Thoracic aorta (tissue), 2 donors: ENCODE measurements at regions not wholly inside any gene's neighbourhood (a gene's known extent, or its start where the extent isn't known, plus 50 kb on each side); places are given as distances from the start of the nearest gene placed in this dataset.

Source experiments
- ATAC-seq: fragments of 150-250 bp; one replicate; pipeline ENCODE4 v1.8.0; 2017; ENCODE audit warnings: low read depth; ENCODE audit not compliant: insufficient number of reproducible peaks, low FRiP score
- DNase-seq: peaks from one replicate; pipeline ENCODE4 v3.0.0-alpha.2; 2020; ENCODE audit warnings: low spot score
- H3K27ac ChIP-seq, 2 donors: fragments of 200-600 bp; sonication (generic); 1 replicate in 1 of 2; 2 replicates in 1 of 2; pipeline ENCODE4 v1.5.1; 2016; ENCODE audit warnings: mild to moderate bottlenecking in 2 of 2, moderate library complexity in 2 of 2
- H3K27me3 ChIP-seq: fragments of 200-600 bp; sonication (generic); replicated peaks from 2 replicates; pipeline ENCODE4 v1.6.0; 2016; ENCODE audit warnings: mild to moderate bottlenecking; ENCODE audit not compliant: insufficient read depth
- H3K36me3 ChIP-seq: fragments of 200-600 bp; sonication (generic); one replicate; pipeline ENCODE4 v1.5.1; 2016
- H3K4me1 ChIP-seq, 2 donors: fragments of 200-600 bp; sonication (generic); 1 replicate in 1 of 2; 2 replicates in 1 of 2; pipeline versions ENCODE4 v1.5.1 to v1.6.0; 2016; ENCODE audit warnings: low read depth in 2 of 2, mild to moderate bottlenecking in 1 of 2; ENCODE audit not compliant: control insufficient read depth in 1 of 2
- H3K4me3 ChIP-seq: fragments of 200-600 bp; sonication (generic); 2 replicates; pipeline ENCODE4 v1.5.1; 2016; ENCODE audit warnings: mild to moderate bottlenecking
- H3K9me3 ChIP-seq: fragments of 200-600 bp; sonication (generic); 2 replicates; pipeline ENCODE4 v1.5.1; 2016
- TF ChIP-seq, protein P1 (sequence below): fragments of 200-600 bp; sonication (generic); IDR thresholded peaks from one replicate; pipeline ENCODE4 v1.5.1; 2019; ENCODE audit warnings: antibody characterized with exemption

GRCh38 chr4:146022541-146022940 lies 83.9 kb upstream of the ZNF827 start:
- Histone ChIP-seq H3K4me1 (no peaks in the 10 kb centered on the region), H3K9me3 (no peaks in the 10 kb centered on the region), H3K27ac (no peak overlapping the region), H3K36me3 (no peaks in the 10 kb centered on the region), H3K27me3 (no peaks in the 10 kb centered on the region), H3K4me3 (no peak overlapping the region)
- TF ChIP-seq, protein P1, sequence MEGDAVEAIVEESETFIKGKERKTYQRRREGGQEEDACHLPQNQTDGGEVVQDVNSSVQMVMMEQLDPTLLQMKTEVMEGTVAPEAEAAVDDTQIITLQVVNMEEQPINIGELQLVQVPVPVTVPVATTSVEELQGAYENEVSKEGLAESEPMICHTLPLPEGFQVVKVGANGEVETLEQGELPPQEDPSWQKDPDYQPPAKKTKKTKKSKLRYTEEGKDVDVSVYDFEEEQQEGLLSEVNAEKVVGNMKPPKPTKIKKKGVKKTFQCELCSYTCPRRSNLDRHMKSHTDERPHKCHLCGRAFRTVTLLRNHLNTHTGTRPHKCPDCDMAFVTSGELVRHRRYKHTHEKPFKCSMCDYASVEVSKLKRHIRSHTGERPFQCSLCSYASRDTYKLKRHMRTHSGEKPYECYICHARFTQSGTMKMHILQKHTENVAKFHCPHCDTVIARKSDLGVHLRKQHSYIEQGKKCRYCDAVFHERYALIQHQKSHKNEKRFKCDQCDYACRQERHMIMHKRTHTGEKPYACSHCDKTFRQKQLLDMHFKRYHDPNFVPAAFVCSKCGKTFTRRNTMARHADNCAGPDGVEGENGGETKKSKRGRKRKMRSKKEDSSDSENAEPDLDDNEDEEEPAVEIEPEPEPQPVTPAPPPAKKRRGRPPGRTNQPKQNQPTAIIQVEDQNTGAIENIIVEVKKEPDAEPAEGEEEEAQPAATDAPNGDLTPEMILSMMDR, result no peak
- DNase-seq (no peak), ATAC-seq (no peak)

DNA sequence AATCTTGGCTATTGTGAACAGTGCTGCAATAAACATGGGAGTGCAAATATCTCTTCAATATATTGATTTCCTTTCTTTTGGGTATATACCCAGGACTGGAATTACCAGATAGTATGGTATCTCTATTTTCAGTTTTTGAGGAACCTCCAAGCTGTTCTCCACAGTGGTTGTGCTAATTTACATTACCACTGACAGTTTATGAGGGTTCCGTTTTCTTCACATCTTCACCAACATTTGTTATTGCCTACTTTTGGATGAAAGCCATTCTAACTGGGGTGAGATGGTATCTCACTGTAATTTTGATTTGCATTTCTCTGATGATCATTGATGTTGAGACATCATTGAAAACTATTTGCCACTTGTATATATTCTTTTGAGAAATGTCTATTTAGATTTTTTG lies 79.6 kb upstream of the ZNF827 start:
- Histone ChIP-seq H3K9me3 (no peaks in the 10 kb centered on the region), H3K4me1 (no peaks in the 10 kb centered on the region), H3K27ac (no peak overlapping the region), H3K36me3 (no peaks in the 10 kb centered on the region), H3K27me3 (no peaks in the 10 kb centered on the region), H3K4me3 (no peak overlapping the region)
- ATAC-seq (no peak), DNase-seq (no peak)
- TF ChIP-seq, protein P1, result no peak

DNA sequence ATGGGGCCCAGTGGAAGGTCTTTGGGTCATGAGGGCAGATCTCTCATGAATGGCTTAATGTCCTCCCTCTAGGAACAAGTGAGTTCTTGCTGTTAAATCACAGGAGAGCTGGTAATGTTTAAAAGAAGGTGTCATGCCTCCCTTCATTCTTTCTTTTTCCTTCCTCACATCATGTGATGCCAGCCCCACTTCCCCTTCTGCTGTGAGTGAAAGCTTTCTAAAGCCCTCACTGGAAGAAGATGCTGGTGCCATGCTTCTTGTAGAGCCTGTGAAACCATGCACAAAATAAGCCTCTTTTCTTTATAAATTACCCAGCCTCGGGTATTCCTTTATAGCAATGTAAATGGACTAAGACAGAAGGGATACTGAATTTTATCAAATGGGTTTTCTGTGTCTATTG lies 66.1 kb upstream of the ZNF827 start:
- Histone ChIP-seq H3K4me1 (no peaks in the 10 kb centered on the region), H3K9me3 (peaks cover 10% of the 10 kb centered on the region), H3K4me3 (no peak overlapping the region), H3K36me3 (no peaks in the 10 kb centered on the region), H3K27ac (no peak overlapping the region), H3K27me3 (no peaks in the 10 kb centered on the region)
- DNase-seq (no peak), ATAC-seq (no peak)
- TF ChIP-seq, protein P1, result no peak

- H3K4me1 ChIP-seq, result no peaks in the 10 kb centered on the region
- no peak for DNase-seq
These were observed 50.0 kb upstream of the ZNF827 start for GRCh38 chr4:145988628-145989027.

More at GRCh38 chr4:145988628-145989027, 50.0 kb upstream of the ZNF827 start:
- Histone ChIP-seq H3K27ac (no peak overlapping the region), H3K9me3 (no peaks in the 10 kb centered on the region), H3K27me3 (no peaks in the 10 kb centered on the region), H3K36me3 (no peaks in the 10 kb centered on the region), H3K4me3 (no peak overlapping the region)
- ATAC-seq, result no peak
- TF ChIP-seq, protein P1, result no peak
